Stimulated activated CD4-positive, alpha-beta T cell treated with anti-CD3 and anti-CD28 coated beads, Interleukin-4, amount 100 ng/mL, for 24 hours (primary cell): ENCODE measurements at regions not wholly inside any gene's neighbourhood (a gene's known extent, or its start where the extent isn't known, plus 50 kb on each side); places are given as distances from the start of the nearest gene placed in this dataset.
"Not testable (repeated sequence)": the region's sequence is repeated elsewhere in the genome, so short reads cannot be mapped to it uniquely, and the experiment has no call there.

Experiments
- DNase-seq: peaks from one replicate; pipeline ENCODE4 v3.0.0-alpha.2; 2020

DNA sequence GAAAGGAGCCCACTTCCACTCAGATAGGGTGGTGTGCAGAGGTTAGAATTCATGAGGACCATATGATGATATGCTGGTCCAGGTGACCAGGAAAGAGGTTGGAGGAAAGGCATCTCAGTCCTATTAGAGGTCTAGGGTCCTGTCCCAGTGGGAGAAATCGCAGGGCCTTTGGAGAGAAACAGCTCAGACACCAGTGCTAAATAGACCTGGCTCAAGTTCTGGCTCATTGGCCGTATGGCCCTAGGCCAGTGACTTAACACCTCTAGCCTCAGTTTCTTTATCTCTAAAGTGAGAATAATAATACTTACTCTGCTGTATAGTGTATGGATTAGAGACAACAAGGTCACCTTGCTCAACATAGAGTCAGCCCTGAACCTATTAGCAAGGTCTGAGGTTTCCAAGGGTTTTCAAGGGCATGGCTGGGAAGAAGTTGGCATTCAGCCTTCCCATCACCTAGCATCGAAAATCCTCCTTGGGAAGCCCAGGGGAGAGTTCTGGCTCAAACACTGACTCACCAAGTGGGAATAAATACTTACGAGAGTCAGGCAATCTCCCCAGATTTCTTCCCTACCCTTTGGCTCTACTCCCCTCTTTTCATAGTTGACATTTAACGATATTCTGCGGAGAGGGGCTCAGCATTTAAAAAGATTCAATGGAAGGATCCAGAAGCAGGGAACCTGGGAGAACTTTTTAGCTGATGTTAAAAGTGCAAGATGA, 473.1 kb upstream of the PODXL start:
- no peak for DNase-seq

- DNase-seq, result no peak
Measured at GRCh38 chr7:132028144-132028920, 471.9 kb upstream of the PODXL start.

- DNase-seq, result no peak
Measured at GRCh38 chr7:132024290-132024689, 467.9 kb upstream of the PODXL start.

- DNase-seq, result no peak
Measured at GRCh38 chr7:132023466-132023865, 467.0 kb upstream of the PODXL start.

GRCh38 chr7:132022188-132022587, 465.8 kb upstream of the PODXL start:
- no peak for DNase-seq

- DNase-seq, result no peak
Measured at GRCh38 chr7:132019703-132020102, 463.3 kb upstream of the PODXL start.

GRCh38 chr7:132009778-132010177, 453.4 kb upstream of the PODXL start:
- no peak for DNase-seq

DNA sequence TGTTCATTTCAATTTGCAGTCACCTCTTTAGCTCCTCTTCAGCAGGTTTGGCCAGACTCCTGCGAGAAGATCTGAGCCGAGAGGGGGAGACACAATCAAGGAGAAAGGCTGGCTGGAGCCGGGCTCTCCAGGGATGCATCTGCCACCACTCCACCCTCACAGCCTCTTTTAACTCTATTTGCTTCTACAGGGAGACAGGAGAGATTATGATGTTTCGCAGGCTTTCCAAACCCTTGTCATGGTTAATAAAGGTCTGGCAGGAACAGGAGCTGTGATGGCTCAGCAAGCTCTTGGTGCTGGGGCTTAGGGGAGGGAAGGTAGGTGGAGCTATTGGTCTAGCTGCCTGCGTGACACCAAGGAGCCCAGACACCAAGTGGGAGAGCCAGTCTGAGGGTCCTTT, 448.1 kb upstream of the PODXL start:
- no peak for DNase-seq

DNA sequence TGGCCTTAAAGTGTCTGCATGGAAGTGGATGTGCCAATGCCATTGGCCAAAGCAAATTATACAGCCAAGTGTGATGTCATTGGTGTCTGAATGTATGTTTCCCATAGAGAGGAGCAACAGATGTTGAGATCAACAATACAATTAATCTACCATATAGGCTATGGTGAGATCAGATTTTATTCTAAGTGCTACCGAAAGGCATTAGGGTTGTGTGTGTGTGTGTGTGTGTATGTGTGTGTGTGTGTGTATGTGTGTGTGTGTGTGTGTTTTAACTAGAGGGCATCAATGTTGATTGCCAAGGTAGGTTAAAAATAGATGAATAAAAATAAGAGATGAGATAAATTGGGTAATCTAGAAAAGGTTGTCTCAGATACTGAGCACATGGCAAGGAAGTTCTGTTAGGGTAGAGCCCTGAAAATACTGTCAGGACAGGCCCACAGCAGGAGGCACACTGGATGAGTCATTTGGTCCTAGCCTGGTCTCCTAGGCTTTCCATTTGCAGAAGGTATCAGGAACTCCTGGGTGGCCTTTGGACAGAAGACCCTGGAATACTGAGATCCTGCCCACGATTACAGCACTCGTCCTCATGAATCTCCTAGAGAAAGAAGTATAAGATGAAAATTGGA, 446.0 kb upstream of the PODXL start:
- DNase-seq, result no peak

GRCh38 chr7:132001146-132001545, 444.7 kb upstream of the PODXL start:
- DNase-seq, result no peak

DNA sequence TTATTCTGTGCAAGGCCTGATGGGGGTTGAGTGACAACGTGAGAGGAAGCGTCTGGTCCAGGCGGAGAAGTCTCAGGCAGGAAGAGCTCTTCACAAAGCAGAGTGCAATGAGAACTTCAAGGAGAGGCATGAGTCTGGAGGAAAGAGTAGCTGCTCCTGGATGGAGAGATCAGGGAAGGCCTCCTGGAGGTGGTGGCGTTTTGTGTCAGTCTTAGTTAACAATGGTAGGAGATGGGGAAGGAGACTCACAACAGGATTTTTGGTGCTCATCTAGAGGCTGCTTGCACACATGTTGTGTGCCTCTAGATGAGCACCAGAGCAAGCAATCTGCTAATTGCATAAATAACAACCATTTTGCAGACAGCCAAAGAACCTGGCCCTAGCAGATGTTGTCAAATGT, 442.8 kb upstream of the PODXL start:
- DNase-seq, result no peak

GRCh38 chr7:131995324-131995723, 438.9 kb upstream of the PODXL start:
- no peak for DNase-seq

GRCh38 chr7:131981069-131981468, 424.6 kb upstream of the PODXL start:
- not testable (repeated sequence) for DNase-seq

GRCh38 chr7:131978118-131978517, 421.7 kb upstream of the PODXL start:
- not testable (repeated sequence) for DNase-seq

- DNase-seq, result no peak
Measured at GRCh38 chr7:131976411-131976810, 420.0 kb upstream of the PODXL start.

- no peak for DNase-seq
Measured at GRCh38 chr7:131974671-131975070, 418.2 kb upstream of the PODXL start.

GRCh38 chr7:131972251-131972650, 415.8 kb upstream of the PODXL start:
- DNase-seq, result no peak

DNA sequence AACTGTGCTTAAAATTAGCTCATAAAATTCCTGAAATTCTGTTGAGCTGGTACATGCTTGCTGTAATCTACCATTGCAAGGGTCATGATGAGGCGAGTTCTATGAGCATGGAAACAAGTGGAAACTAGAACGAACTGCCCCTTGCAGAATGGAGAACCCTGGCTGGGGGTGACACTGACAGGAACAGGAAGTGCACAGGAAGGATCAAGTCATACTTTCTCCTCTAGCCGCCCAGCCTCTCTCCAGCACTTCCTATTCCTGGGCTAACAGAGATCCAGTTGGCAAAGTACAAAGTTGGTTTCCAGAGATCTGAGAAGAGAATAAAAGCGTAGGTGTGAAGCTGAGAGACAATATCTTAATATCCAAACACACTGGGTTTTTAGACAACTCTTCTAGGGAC, 414.2 kb upstream of the PODXL start:
- no peak for DNase-seq

DNA sequence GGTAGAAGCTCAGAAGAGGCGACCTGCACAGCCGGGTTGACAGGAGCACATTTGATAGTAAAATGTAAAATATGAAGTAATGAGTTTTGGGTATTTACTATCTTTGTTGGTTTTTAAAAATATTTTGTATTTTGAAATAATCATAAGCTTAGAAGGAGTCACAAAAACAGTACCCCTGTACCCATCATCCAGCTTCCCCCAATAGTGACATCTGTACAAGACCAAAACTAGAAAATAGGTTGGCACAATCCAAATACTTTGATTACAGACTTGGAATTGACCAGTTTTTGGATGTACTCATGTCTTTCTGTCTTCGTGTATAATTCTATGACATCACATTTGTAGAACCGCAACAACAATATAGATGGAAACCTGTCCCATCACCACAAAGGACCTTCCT, 413.1 kb upstream of the PODXL start:
- DNase-seq, result no peak

GRCh38 chr7:131967216-131967730, 410.8 kb upstream of the PODXL start:
- no peak for DNase-seq

- no peak for DNase-seq
Measured at GRCh38 chr7:131964203-131964602, 407.8 kb upstream of the PODXL start.

GRCh38 chr7:131961054-131961680, 404.7 kb upstream of the PODXL start:
- no peak for DNase-seq

GRCh38 chr7:131959106-131959812, 402.8 kb upstream of the PODXL start:
- DNase-seq, result no peak
